NCI-H2107 (cell line): ENCODE measurements at regions not wholly inside any gene's neighbourhood (a gene's known extent, or its start where the extent isn't known, plus 50 kb on each side); places are given as distances from the start of the nearest gene placed in this dataset.

Experiments
- DNase-seq: peaks from one replicate; lab custom pipeline; 2025; lab: John Stamatoyannopoulos, UW

GRCh38 chr6:4322134-4322845 is 186.9 kb upstream of the ECI2 start:
- no peak for DNase-seq

DNA sequence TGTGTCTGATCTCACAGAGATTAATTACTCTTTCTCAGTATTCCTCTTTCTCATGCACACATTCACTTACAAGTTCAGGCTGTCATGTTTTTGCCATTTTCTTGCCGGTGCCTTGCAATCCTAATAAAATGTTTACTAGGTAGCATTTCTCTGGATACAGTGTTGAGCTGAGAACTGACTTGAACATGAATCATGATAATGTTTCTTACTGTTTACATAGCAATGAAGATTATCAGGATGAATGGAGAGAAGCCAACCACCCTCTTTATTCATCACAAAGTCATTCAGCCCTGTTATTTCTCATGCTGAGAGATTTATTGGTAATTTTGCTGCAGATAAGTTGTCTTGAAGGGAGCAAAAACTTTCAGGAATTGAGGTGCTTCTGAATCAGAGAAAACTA is 185.5 kb upstream of the ECI2 start:
- DNase-seq = no peak

DNA sequence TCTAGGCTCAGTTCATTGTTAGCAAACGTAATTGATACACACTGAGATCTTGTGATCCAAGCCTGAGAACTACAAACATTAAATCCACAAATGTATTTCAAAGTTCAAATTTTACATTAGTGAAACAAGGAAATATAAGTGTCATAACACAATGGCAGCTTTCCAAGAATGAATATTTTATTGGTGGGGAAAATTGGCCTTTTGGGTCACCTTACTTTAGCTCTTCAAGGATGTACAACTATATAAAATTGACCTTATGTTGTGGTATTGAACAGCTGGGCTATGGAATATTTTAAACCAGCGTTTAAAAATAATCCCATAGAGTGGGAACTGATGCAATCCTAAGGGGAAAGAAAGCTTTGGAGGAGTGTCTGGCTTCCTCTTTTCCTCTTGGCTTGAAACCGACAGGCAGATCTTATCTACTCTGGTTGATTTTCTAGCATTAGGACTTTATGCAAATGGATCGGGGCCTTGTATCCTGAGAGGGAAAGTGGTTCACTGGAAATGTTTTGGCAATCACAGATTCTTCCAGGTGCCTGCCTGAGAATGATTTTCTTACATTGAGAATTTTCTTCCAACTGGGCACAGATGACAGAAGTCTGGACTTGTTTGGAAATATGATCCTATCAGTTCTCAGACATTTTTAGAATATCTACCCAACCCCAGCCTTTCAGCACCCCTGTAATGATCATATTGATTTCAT is 184.8 kb upstream of the ECI2 start:
- DNase-seq = no peak

DNA sequence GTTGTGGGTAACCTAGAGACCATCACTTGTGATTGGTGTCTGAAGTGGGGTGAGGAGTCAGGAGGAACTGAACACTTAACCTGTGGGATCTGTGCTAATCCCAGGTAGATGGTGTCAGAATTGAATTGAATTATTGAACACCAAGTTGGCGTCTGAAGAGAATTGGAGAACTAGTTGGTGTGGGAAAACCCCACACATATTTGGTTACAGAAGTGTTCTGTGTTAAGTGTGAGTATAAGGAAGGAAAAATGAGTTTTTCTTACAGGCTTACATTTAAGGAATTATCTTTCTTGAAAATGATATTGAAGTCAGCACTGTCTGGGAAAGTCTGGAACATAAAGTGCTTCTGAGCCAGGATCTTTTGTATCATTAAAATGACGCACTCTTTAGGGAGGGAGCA is 182.9 kb upstream of the ECI2 start:
- DNase-seq = no peak

GRCh38 chr6:4316867-4317400 is 181.6 kb upstream of the ECI2 start:
- no peak for DNase-seq

DNA sequence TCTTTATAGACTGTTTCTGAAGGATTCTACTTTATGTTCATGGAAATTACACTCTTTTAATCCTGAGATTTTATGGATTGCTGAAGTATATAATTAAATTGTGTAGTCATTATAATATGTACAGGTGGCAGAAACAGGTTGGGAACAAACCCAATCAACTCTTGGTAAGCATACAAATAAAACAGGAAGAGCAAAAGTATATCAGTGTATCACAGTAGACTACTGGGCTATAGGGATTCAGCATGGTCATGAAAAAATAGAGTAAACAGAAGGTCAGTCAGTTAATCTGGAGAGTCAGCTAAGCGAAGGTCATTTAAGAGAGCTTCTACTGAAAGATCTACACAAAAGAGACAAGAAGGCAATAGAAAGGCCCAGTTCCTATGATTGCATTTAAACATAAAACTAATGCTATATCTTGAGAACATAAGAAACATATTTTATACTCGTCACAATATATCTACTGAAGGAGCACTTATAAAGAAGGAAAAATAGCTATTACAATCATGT is 178.9 kb upstream of the ECI2 start:
- no peak for DNase-seq

GRCh38 chr6:4313044-4313686 is 177.8 kb upstream of the ECI2 start:
- no peak for DNase-seq

- no peak for DNase-seq
These were observed 176.8 kb upstream of the ECI2 start for GRCh38 chr6:4311976-4312860.

DNA sequence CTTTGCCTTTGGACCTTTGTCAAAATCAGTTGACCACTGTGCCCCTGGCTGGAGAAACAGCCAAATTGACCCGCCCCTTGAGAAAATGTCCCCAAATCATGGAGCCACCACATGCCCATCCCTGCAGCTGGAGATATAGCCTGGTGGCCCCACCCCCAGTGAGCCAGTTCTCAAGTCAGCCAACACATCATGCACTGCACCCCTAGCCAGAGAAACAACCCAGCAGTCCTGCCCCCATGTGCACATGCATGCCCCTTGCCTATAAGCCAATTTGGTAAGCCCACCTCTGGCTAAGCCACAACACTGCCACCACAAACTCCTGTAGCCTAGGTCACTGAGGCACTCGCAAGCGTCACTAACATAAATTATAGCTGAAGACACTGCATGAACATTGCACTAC is 174.2 kb upstream of the ECI2 start:
- DNase-seq = no peak

DNA sequence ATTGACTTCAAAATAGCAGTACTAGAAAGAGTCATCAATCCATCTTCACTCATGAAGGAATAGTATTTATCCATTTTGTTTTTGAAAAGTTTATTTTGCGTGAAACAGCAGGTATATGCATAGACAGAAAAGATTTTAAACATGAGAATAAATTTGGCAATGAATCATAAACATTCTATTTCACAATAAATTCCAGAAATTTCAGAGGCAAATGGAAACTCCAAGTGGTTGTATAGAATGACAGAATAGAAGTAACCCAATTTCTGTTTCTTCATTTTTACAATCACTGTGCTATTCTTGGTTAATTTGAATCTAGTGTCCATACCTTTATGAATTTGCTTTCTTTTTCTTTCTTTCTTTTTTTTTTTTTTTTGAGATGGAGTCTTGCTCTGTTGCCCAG is 173.0 kb upstream of the ECI2 start:
- no peak for DNase-seq

GRCh38 chr6:4304927-4305455 is 169.6 kb upstream of the ECI2 start:
- no peak for DNase-seq

DNA sequence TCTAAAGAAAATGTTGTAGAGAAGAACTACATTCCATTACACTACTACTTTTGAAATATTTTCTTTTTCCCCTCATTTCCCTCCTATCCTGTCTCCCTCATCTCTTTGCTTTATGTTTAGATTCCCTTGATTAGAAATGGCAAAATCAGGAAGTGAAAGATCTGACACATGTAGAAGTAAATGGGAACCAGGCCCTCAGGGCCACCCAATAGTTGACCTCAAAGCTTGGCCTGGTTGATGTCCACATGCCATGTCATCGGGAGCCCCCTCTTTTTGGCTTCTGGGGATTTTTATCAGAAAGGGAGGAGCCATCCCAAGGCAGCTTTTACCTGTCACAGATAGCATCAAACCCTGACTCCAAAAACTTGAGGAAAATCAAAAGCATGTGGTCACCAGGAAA is 168.3 kb upstream of the ECI2 start:
- no peak for DNase-seq

- DNase-seq = no peak
These were observed 167.1 kb upstream of the ECI2 start for GRCh38 chr6:4302524-4302923.

DNA sequence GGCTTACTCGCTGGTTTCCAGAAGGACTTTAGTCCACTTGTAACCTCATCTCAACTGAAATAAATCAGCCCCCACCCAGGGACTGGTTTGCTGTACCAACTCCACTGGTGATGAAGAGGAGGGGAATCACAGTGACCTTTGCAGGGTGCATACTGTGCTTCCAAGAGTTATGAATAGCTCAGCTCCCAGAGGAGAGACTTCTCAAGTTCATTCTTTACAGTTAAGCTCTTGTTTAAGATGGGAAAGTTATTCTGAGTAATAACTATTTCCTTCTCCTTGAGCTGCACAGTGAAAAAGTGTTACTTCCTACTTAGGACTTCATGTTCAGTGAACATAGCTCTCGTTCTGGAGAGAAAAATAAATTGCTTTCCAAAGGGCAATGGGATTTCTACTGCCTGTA is 166.5 kb upstream of the ECI2 start:
- DNase-seq = no peak

DNA sequence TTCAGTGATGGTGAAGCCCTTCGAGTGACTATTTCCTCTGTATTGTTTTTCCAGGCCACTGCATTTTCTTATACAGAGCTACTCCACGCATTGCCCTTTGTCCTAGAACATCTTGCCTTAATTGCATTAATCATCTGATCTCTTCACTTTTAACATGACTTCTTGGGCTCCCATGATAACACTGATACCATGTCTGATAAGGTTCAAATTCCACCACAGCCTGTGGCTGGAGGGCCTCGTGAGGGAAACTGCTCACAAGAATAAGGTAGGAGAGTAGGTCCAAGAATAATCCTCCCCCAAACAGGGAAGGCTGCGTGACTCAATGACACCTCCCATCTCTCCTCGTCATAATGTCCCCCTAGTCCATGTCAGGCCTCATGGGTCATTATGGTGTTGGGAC is 165.5 kb upstream of the ECI2 start:
- no peak for DNase-seq

GRCh38 chr6:4299476-4299875 is 164.1 kb upstream of the ECI2 start:
- no peak for DNase-seq

- DNase-seq = no peak
These were observed 162.0 kb upstream of the ECI2 start for GRCh38 chr6:4297348-4297747.

DNA sequence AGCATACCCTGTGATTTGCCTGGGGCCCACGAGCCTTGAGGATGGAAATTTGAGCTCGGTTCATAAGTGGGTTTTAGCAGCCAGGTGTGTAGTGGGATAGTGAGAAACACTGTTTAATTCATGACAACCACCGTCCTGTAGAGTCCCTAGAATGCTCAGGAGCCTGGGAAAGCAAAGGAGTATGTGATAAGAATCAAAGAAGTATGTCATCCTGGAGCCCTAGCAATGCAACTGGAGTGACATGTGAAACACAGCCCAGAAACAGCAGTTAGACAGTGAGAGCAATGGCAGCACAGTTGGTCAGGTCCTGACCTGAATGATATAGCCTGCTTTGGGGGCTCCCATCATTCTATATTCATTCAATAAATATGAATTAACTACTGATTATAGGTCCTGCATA is 161.2 kb upstream of the ECI2 start:
- DNase-seq = no peak

- no peak for DNase-seq
These were observed 160.4 kb upstream of the ECI2 start for GRCh38 chr6:4295783-4296155.

DNA sequence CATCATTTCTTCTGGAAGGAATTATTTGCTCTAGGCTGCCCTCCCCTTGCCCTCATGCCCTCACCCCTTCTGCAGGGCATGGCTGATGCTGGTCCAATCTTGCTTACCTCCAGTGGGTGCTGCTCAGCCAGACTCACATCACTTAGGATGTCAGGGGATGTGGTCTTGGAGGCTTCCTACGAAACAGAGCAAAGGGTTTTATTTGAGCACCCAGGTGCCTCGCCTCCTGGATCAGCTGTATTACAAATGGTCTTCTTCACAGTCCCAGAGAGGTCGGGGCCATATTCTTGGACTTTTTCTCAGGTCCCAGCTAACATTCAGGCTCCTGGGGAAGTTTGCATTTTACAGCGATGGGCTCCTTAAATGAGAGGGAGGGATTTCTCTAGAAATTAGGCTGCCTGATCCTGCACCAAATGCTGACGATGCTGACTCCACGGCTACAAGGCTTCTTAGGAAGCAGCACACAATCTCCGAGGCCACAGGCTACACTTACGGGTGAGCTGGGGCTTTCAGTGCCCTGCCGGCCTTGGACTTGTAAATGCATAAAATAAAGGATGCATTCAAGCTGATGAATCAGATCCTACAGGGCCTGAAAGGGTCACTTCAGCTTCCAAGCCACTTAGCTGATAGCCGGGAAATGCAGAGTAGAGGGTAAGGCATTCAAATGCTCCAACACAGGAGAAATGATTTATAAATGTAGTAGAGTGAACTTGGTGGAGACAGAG is 159.8 kb upstream of the ECI2 start:
- DNase-seq = no peak

DNA sequence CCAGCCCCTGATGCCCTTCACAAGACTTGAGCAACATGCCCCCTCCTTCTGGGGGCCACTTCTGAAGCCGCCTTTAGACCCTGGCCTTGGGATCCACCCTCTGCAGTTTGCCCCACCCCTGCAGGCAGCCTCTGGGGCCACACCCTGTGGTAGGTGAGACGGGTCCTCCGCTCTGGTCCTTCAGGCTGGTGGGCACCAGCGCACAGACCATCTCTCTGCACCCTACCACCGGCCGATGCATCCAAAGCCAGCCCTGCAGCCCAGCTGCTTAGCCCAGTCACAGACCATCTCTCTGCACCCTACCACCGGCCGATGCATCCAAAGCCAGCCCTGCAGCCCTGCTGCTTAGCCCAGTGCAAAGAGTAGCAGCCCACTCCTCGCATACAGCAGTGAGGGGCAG is 159.3 kb upstream of the ECI2 start:
- no peak for DNase-seq
